ENCODE measurements at regions not wholly inside any gene's neighbourhood (a gene's known extent, or its start where the extent isn't known, plus 50 kb on each side); places are given as distances from the start of the nearest gene placed in this dataset.
A peak's percentile ranks its signal among the peaks of the same experiment; 100 is the strongest.
"Not testable (repeated sequence)": the region's sequence is repeated elsewhere in the genome, so short reads cannot be mapped to it uniquely, and the experiment has no call there.

GRCh38 chr12:107514887-107515445, 170.6 kb upstream of the PWP1 start:
- Histone ChIP-seq H3K27ac (no peak overlapping the region), H3K36me3 (no peaks in the 10 kb centered on the region), H3K27me3 (no peaks in the 10 kb centered on the region), H3K9me3 (no peaks in the 10 kb centered on the region), H3K4me1 (no peaks in the 10 kb centered on the region), H3K4me3 (no peak overlapping the region)
- no peak for FAIRE-seq
- peak in 3 of 4 donors; percentile 36 to 61 (median 41) for ATAC-seq
- intact Hi-C loops (cut with DNase I) = no loop called here
- DNase-seq = no peak
- TF ChIP-seq, protein P1, sequence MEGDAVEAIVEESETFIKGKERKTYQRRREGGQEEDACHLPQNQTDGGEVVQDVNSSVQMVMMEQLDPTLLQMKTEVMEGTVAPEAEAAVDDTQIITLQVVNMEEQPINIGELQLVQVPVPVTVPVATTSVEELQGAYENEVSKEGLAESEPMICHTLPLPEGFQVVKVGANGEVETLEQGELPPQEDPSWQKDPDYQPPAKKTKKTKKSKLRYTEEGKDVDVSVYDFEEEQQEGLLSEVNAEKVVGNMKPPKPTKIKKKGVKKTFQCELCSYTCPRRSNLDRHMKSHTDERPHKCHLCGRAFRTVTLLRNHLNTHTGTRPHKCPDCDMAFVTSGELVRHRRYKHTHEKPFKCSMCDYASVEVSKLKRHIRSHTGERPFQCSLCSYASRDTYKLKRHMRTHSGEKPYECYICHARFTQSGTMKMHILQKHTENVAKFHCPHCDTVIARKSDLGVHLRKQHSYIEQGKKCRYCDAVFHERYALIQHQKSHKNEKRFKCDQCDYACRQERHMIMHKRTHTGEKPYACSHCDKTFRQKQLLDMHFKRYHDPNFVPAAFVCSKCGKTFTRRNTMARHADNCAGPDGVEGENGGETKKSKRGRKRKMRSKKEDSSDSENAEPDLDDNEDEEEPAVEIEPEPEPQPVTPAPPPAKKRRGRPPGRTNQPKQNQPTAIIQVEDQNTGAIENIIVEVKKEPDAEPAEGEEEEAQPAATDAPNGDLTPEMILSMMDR (IDR thresholded peaks at IDR 0.05) = no peak
- 64 to 73% methylated on average over 7 of the region's 7 CpGs for WGBS, 2 donors

GRCh38 chr12:107515446-107515958, 170.1 kb upstream of the PWP1 start:
- ATAC-seq = peak in 3 of 4 donors; percentile 61 to 85 (median 67)
- WGBS, 2 donors = 46 to 66% methylated on average over 2 of the region's 2 CpGs
- intact Hi-C loops (cut with DNase I) = no loop called here
- Histone ChIP-seq H3K27ac (no peak overlapping the region), H3K9me3 (no peaks in the 10 kb centered on the region), H3K4me1 (no peaks in the 10 kb centered on the region), H3K4me3 (no peak overlapping the region), H3K27me3 (no peaks in the 10 kb centered on the region), H3K36me3 (no peaks in the 10 kb centered on the region)
- no peak for FAIRE-seq
- TF ChIP-seq, protein P1 (IDR thresholded peaks at IDR 0.05) = no peak
- DNase-seq = peak in 1 of 6 donors; percentile 11

DNA sequence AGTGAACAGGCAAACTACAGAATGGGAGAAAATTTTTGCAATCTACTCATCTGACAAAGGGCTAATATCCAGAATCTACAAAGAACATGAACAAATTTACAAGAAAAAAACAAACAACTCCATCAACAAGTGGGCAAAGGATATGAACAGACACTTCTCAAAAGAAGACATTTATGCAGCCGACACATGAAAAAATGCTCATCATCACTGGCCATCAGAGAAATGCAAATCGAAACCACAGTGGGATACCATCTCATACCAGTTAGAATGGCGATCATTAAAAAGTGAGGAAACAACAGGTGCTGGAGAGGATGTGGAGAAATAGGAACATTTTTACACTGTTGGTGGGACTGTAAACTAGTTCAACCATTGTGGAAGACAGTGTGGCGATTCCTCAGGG, 167.8 kb upstream of the PWP1 start:
- H3K9me3 ChIP-seq; ATAC-seq; H3K4me3 ChIP-seq; H3K27ac ChIP-seq; DNase-seq; H3K36me3 ChIP-seq; FAIRE-seq; H3K4me1 ChIP-seq; H3K27me3 ChIP-seq; intact Hi-C loops (cut with DNase I): not testable (repeated sequence)
- WGBS, 2 donors = 87 to 94% methylated on average over 3 of the region's 4 CpGs

DNA sequence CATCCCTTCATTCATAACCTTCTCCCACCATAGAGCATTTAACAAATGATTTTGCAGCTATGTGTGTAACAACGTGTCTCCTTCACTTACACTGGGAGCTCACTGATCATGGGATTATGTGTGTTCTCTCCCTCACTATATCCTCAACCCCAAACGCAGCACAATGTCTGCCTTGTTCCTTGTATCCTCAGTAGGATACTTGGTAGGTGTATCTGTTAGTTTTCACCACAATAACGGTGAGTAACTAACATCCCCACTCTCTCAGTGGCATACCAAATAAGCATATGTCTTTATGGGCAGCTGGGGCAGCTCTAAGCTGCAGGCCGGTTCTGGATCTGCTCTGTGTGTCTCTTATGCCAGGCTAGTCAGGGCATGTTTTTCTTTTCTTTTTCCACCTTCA, 166.7 kb upstream of the PWP1 start:
- TF ChIP-seq, protein P1 (IDR thresholded peaks at IDR 0.05) = no peak
- H3K27ac ChIP-seq = no peak overlapping the region
- H3K4me3 ChIP-seq = no peak overlapping the region
- no peaks in the 10 kb centered on the region for H3K9me3 ChIP-seq
- intact Hi-C loops (cut with DNase I) = no loop called here
- no peaks in the 10 kb centered on the region for H3K4me1 ChIP-seq
- H3K27me3 ChIP-seq = no peaks in the 10 kb centered on the region
- no peak for DNase-seq
- FAIRE-seq = no peak
- no peaks in the 10 kb centered on the region for H3K36me3 ChIP-seq
- no peak for ATAC-seq
- WGBS, 2 donors = 66 to 75% methylated on average over 4 of the region's 4 CpGs

DNA sequence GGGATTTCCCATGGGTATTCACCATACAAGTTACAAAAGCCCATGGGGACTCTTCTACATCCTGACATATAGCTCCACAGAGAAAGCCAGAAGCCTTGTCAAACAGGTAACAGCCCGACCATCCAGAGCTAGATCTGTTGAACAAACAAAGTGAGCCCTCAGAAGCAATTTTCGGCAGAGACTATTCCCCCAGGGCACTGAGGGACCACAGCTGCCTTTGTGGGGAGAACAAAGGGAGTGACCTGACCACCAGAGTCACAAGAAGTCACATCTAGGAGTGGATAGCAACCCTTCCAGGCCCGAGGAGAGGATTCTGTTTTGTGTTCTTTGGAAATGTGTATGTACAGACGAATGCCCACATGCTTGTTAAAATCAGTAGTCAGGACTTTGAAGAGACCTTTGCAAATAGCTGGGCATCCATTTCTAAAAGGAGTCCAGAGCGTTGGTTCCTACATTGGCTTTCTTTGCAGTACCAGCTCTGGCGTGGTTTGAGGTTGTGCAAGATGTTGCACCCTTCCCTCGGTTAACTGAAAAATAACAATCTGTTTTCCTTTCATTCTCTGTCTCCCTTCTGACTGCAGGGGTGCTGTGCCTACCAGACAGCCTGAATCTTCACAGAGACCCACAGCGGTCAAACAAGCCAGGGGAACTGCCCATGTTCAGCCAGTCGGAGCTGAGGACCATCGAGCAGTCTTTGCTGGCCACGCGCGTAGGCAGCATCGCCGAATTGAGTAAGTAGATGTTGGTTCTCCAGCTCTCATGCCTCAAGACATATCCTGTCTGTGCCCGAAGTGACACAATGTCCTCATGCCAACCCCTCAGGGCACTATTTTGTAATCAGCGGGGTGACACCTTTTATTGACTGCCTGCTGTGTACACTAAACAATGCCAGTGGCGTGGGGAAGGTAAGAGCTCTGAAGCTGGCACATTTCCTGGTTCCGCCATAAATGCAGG, 165.4 kb upstream of the PWP1 start:
- 70 to 81% methylated on average over 19 of the region's 19 CpGs for WGBS, 2 donors

More for the DNA sequence above, 165.4 kb upstream of the PWP1 start:
- Histone ChIP-seq H3K27me3 (no peaks in the 10 kb centered on the region), H3K36me3 (no peaks in the 10 kb centered on the region), H3K9me3 (no peaks in the 10 kb centered on the region), H3K4me1 (no peaks in the 10 kb centered on the region), H3K27ac (no peak overlapping the region), H3K4me3 (no peak overlapping the region)
- FAIRE-seq = no peak
- ATAC-seq = no peak
- DNase-seq = no peak
- intact Hi-C loops (cut with DNase I) = no loop called here
- TF ChIP-seq, protein P1 (IDR thresholded peaks at IDR 0.05) = no peak
